GM12872 (cell line): ENCODE measurements at regions not wholly inside any gene's neighbourhood (a gene's known extent, or its start where the extent isn't known, plus 50 kb on each side); places are given as distances from the start of the nearest gene placed in this dataset.

Experiments
- CTCF ChIP-seq: IDR thresholded peaks from 3 replicates; pipeline ENCODE4 v1.5.1; 2011; ENCODE audit warnings: low read depth, mild to moderate bottlenecking, low read length, moderate library complexity; ENCODE audit not compliant: insufficient read depth

- TF ChIP-seq CTCF: no peak
Observed at GRCh38 chr1:9426291-9426711, 113.0 kb upstream of the SLC25A33 start.

- TF ChIP-seq CTCF: no peak
Observed at GRCh38 chr1:9427388-9427787, 111.9 kb upstream of the SLC25A33 start.

GRCh38 chr1:9428601-9429341, 110.5 kb upstream of the SLC25A33 start:
- TF ChIP-seq CTCF: no peak

- no peak for TF ChIP-seq CTCF
Observed at GRCh38 chr1:9429342-9429711, 109.9 kb upstream of the SLC25A33 start.

GRCh38 chr1:9434247-9435152, 104.8 kb upstream of the SLC25A33 start:
- no peak for TF ChIP-seq CTCF

- TF ChIP-seq CTCF: no peak
Observed at GRCh38 chr1:9435153-9435636, 104.1 kb upstream of the SLC25A33 start.

GRCh38 chr1:9435854-9436640, 103.2 kb upstream of the SLC25A33 start:
- no peak for TF ChIP-seq CTCF
